ENCODE measurements at regions not wholly inside any gene's neighbourhood (a gene's known extent, or its start where the extent isn't known, plus 50 kb on each side); places are given as distances from the start of the nearest gene placed in this dataset.

- Histone ChIP-seq H3K36me3 (replicated peaks) (no peaks in the 10 kb centered on the region), H3K4me1 (no peaks in the 10 kb centered on the region), H3K4me3 (no peak overlapping the region), H3K27me3 (ENCODE audit: low read depth) (no peaks in the 10 kb centered on the region), H3K9me3 (no peaks in the 10 kb centered on the region)
- no peak for DNase-seq (ENCODE audit: low spot score in 2 of 2)
- in situ Hi-C loops (cut with MboI; ENCODE audit: low sequenced_read_pairs): no loop called here
Measured at GRCh38 chr2:238587776-238588660, 161.3 kb downstream of the ASB1 start.

- Histone ChIP-seq H3K36me3 (replicated peaks) (no peaks in the 10 kb centered on the region), H3K4me1 (no peaks in the 10 kb centered on the region), H3K9me3 (no peaks in the 10 kb centered on the region), H3K27me3 (ENCODE audit: low read depth) (no peaks in the 10 kb centered on the region), H3K4me3 (no peak overlapping the region)
- in situ Hi-C loops (cut with MboI; ENCODE audit: low sequenced_read_pairs): no loop called here
- DNase-seq (ENCODE audit: low spot score in 2 of 2): no peak
Measured at GRCh38 chr2:238589591-238590460, 163.1 kb downstream of the ASB1 start.

GRCh38 chr2:238591732-238592131 lies 165.0 kb downstream of the ASB1 start:
- in situ Hi-C loops (cut with MboI; ENCODE audit: low sequenced_read_pairs): no loop called here

GRCh38 chr2:238593236-238593635 lies 166.5 kb downstream of the ASB1 start:
- in situ Hi-C loops (cut with MboI; ENCODE audit: low sequenced_read_pairs): no loop called here
- no peaks in the 10 kb centered on the region for H3K4me1 ChIP-seq
- no peaks in the 10 kb centered on the region for H3K27me3 ChIP-seq (ENCODE audit: low read depth)
- no peak for DNase-seq (ENCODE audit: low spot score in 2 of 2)
- H3K36me3 ChIP-seq (replicated peaks): no peaks in the 10 kb centered on the region
- H3K4me3 ChIP-seq: no peak overlapping the region
- H3K9me3 ChIP-seq: no peaks in the 10 kb centered on the region

More at GRCh38 chr2:238591732-238592131, 165.0 kb downstream of the ASB1 start:
- Histone ChIP-seq H3K27me3 (ENCODE audit: low read depth) (no peaks in the 10 kb centered on the region), H3K36me3 (replicated peaks) (no peaks in the 10 kb centered on the region), H3K9me3 (no peaks in the 10 kb centered on the region), H3K4me1 (no peaks in the 10 kb centered on the region), H3K4me3 (no peak overlapping the region)
- DNase-seq (ENCODE audit: low spot score in 2 of 2): no peak

GRCh38 chr2:238593678-238594077 lies 167.0 kb downstream of the ASB1 start:
- Histone ChIP-seq H3K36me3 (replicated peaks) (no peaks in the 10 kb centered on the region), H3K4me1 (no peaks in the 10 kb centered on the region), H3K9me3 (no peaks in the 10 kb centered on the region), H3K4me3 (no peak overlapping the region), H3K27me3 (ENCODE audit: low read depth) (no peaks in the 10 kb centered on the region)
- DNase-seq (ENCODE audit: low spot score in 2 of 2): no peak
- in situ Hi-C loops (cut with MboI; ENCODE audit: low sequenced_read_pairs): no loop called here

GRCh38 chr2:238594796-238595749 lies 168.3 kb downstream of the ASB1 start:
- no peak for DNase-seq (ENCODE audit: low spot score in 2 of 2)
- no peaks in the 10 kb centered on the region for H3K27me3 ChIP-seq (ENCODE audit: low read depth)
- in situ Hi-C loops (cut with MboI; ENCODE audit: low sequenced_read_pairs): no loop called here
- no peak overlapping the region for H3K4me3 ChIP-seq
- no peaks in the 10 kb centered on the region for H3K4me1 ChIP-seq
- no peaks in the 10 kb centered on the region for H3K36me3 ChIP-seq (replicated peaks)
- no peaks in the 10 kb centered on the region for H3K9me3 ChIP-seq

- Histone ChIP-seq H3K36me3 (replicated peaks) (no peaks in the 10 kb centered on the region), H3K9me3 (no peaks in the 10 kb centered on the region), H3K27me3 (ENCODE audit: low read depth) (no peaks in the 10 kb centered on the region), H3K4me3 (no peak overlapping the region), H3K4me1 (no peaks in the 10 kb centered on the region)
- in situ Hi-C loops (cut with MboI; ENCODE audit: low sequenced_read_pairs): no loop called here
- DNase-seq (ENCODE audit: low spot score in 2 of 2): no peak
Measured at GRCh38 chr2:238595750-238596570, 169.2 kb downstream of the ASB1 start.

GRCh38 chr2:238596571-238597551 lies 170.1 kb downstream of the ASB1 start:
- Histone ChIP-seq H3K4me1 (no peaks in the 10 kb centered on the region), H3K4me3 (no peak overlapping the region), H3K27me3 (ENCODE audit: low read depth) (no peaks in the 10 kb centered on the region), H3K36me3 (replicated peaks) (no peaks in the 10 kb centered on the region), H3K9me3 (no peaks in the 10 kb centered on the region)
- DNase-seq (ENCODE audit: low spot score in 2 of 2): no peak
- in situ Hi-C loops (cut with MboI; ENCODE audit: low sequenced_read_pairs): no loop called here

- in situ Hi-C loops (cut with MboI; ENCODE audit: low sequenced_read_pairs): no loop called here
- no peaks in the 10 kb centered on the region for H3K9me3 ChIP-seq
- no peaks in the 10 kb centered on the region for H3K36me3 ChIP-seq (replicated peaks)
- DNase-seq (ENCODE audit: low spot score in 2 of 2): no peak
- H3K27me3 ChIP-seq (ENCODE audit: low read depth): no peaks in the 10 kb centered on the region
- no peak overlapping the region for H3K4me3 ChIP-seq
- H3K4me1 ChIP-seq: no peaks in the 10 kb centered on the region
Measured at GRCh38 chr2:238597638-238598528, 171.2 kb downstream of the ASB1 start.

- Histone ChIP-seq H3K36me3 (replicated peaks) (no peaks in the 10 kb centered on the region), H3K4me3 (no peak overlapping the region), H3K4me1 (no peaks in the 10 kb centered on the region), H3K27me3 (ENCODE audit: low read depth) (no peaks in the 10 kb centered on the region), H3K9me3 (no peaks in the 10 kb centered on the region)
- in situ Hi-C loops (cut with MboI; ENCODE audit: low sequenced_read_pairs): no loop called here
- DNase-seq (ENCODE audit: low spot score in 2 of 2): no peak
Measured at GRCh38 chr2:238598802-238599530, 172.2 kb downstream of the ASB1 start.

All from HAP-1 (cell line).